ENCODE measurements at regions not wholly inside any gene's neighbourhood (a gene's known extent, or its start where the extent isn't known, plus 50 kb on each side); places are given as distances from the start of the nearest gene placed in this dataset.

- Histone ChIP-seq H3K4me3 (no peak overlapping the region), H3K36me3 (no peaks in the 10 kb centered on the region), H3K4me1 (ENCODE audit: insufficient read depth) (no peaks in the 10 kb centered on the region), H3K27me3 (no peaks in the 10 kb centered on the region), H3K9me3 (no peaks in the 10 kb centered on the region), H3K27ac (no peak overlapping the region)
- intact Hi-C loops (cut with DNase I): no loop called here
- no peak for DNase-seq
- WGBS, 3 donors: 95 to 98% (median 98%) methylated on average over 1 of the region's 1 CpG
- TF ChIP-seq, protein P1, sequence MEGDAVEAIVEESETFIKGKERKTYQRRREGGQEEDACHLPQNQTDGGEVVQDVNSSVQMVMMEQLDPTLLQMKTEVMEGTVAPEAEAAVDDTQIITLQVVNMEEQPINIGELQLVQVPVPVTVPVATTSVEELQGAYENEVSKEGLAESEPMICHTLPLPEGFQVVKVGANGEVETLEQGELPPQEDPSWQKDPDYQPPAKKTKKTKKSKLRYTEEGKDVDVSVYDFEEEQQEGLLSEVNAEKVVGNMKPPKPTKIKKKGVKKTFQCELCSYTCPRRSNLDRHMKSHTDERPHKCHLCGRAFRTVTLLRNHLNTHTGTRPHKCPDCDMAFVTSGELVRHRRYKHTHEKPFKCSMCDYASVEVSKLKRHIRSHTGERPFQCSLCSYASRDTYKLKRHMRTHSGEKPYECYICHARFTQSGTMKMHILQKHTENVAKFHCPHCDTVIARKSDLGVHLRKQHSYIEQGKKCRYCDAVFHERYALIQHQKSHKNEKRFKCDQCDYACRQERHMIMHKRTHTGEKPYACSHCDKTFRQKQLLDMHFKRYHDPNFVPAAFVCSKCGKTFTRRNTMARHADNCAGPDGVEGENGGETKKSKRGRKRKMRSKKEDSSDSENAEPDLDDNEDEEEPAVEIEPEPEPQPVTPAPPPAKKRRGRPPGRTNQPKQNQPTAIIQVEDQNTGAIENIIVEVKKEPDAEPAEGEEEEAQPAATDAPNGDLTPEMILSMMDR (IDR thresholded peaks at IDR 0.05): no peak
- TF ChIP-seq EP300 (IDR thresholded peaks at IDR 0.05) (no peak), POLR2A (IDR thresholded peaks at IDR 0.05) (no peak)
Measured at GRCh38 chr4:125772680-125773079, 457.9 kb downstream of the FAT4 start.

DNA sequence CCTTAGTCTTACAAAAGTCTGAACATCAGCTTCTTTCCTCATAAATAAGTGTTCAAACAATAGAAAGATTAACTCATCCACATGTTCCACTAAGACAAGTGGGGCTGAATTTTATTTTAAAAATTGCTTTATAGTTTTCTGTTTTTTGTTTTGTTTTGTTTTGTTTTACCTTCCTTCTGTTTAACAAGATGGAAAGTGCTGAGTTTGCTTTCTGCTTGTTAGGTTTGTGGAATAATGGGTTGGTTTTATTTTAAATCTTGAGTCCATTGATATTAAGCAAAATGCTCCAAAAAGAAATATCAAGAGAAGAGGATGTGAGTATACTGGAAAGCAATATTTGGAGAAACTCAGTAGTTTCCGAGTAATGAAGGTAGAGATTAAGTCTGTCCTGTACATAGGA lies 458.7 kb downstream of the FAT4 start:
- TF ChIP-seq POLR2A (IDR thresholded peaks at IDR 0.05) (no peak), EP300 (IDR thresholded peaks at IDR 0.05) (no peak)
- TF ChIP-seq, protein P1 (IDR thresholded peaks at IDR 0.05): no peak
- Histone ChIP-seq H3K9me3 (no peaks in the 10 kb centered on the region), H3K36me3 (no peaks in the 10 kb centered on the region), H3K4me1 (ENCODE audit: insufficient read depth) (no peaks in the 10 kb centered on the region), H3K27me3 (no peaks in the 10 kb centered on the region), H3K27ac (no peak overlapping the region), H3K4me3 (no peak overlapping the region)
- intact Hi-C loops (cut with DNase I): no loop called here
- DNase-seq: no peak
- WGBS, 3 donors: 90 to 98% (median 97%) methylated on average over 1 of the region's 1 CpG

GRCh38 chr4:125773931-125774330 lies 459.2 kb downstream of the FAT4 start:
- no peaks in the 10 kb centered on the region for H3K4me1 ChIP-seq (ENCODE audit: insufficient read depth)
- DNase-seq: no peak
- no peaks in the 10 kb centered on the region for H3K9me3 ChIP-seq
- no peaks in the 10 kb centered on the region for H3K36me3 ChIP-seq
- intact Hi-C loops (cut with DNase I): no loop called here
- 95 to 97% (median 95%) methylated on average over 2 of the region's 2 CpGs for WGBS, 3 donors
- TF ChIP-seq, protein P1 (IDR thresholded peaks at IDR 0.05): no peak
- TF ChIP-seq EP300 (IDR thresholded peaks at IDR 0.05): no peak
- no peak for TF ChIP-seq POLR2A (IDR thresholded peaks at IDR 0.05)
- H3K27me3 ChIP-seq: no peaks in the 10 kb centered on the region
- H3K4me3 ChIP-seq: no peak overlapping the region
- H3K27ac ChIP-seq: no peak overlapping the region

GRCh38 chr4:125776146-125776545 lies 461.4 kb downstream of the FAT4 start:
- H3K9me3 ChIP-seq: no peaks in the 10 kb centered on the region
- 83 to 93% (median 83%) methylated on average over 4 of the region's 4 CpGs for WGBS, 3 donors
- H3K4me1 ChIP-seq (ENCODE audit: insufficient read depth): no peaks in the 10 kb centered on the region
- no peaks in the 10 kb centered on the region for H3K27me3 ChIP-seq
- intact Hi-C loops (cut with DNase I): no loop called here
- no peak overlapping the region for H3K4me3 ChIP-seq
- no peaks in the 10 kb centered on the region for H3K36me3 ChIP-seq
- TF ChIP-seq EP300 (IDR thresholded peaks at IDR 0.05) (no peak), POLR2A (IDR thresholded peaks at IDR 0.05) (no peak)
- TF ChIP-seq, protein P1 (IDR thresholded peaks at IDR 0.05): no peak
- H3K27ac ChIP-seq: no peak overlapping the region
- DNase-seq: no peak

DNA sequence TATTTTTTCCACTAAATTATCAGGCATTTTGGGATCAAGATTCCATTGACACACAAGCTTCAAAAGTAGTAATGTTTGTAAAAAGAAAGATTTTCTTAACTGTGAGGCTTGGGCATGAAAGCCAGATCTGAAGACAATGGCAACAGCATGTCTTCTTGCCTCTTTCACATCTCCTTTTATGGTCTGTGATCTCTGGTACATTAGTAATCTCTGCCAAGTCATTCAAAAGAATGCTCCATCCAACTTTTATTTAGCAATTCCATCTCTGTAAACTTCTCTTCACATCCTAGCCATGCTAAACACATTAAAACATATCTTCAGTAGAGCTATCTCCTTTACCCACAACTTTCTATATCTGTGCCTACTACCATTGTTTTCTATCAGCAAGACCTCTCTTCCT lies 465.4 kb downstream of the FAT4 start:
- Histone ChIP-seq H3K4me3 (no peak overlapping the region), H3K27me3 (no peaks in the 10 kb centered on the region), H3K36me3 (no peaks in the 10 kb centered on the region), H3K4me1 (ENCODE audit: insufficient read depth) (no peaks in the 10 kb centered on the region), H3K27ac (no peak overlapping the region), H3K9me3 (no peaks in the 10 kb centered on the region)
- DNase-seq: no peak
- intact Hi-C loops (cut with DNase I): no loop called here
- TF ChIP-seq POLR2A (IDR thresholded peaks at IDR 0.05) (no peak), EP300 (IDR thresholded peaks at IDR 0.05) (no peak)
- TF ChIP-seq, protein P1 (IDR thresholded peaks at IDR 0.05): no peak
